Uterus (tissue), 2 donors: ENCODE measurements at regions not wholly inside any gene's neighbourhood (a gene's known extent, or its start where the extent isn't known, plus 50 kb on each side); places are given as distances from the start of the nearest gene placed in this dataset.

Experiments
- POLR2A ChIP-seq, 2 donors: fragments of 450-650 bp; IDR thresholded peaks; one replicate each; pipeline ENCODE4 v1.6.1; 2016; ENCODE audit warnings: antibody characterized with exemption in 2 of 2, mild to moderate bottlenecking in 1 of 2, moderate library complexity in 1 of 2
- TF ChIP-seq, protein P1 (sequence below), 4 experiments: fragments of 200-600 bp in 2 of 4; fragments of 450-650 bp in 2 of 4; sonication (generic) in 2 of 4; IDR thresholded peaks; one replicate each; pipeline ENCODE4 v1.5.1; 2016 to 2019; ENCODE audit warnings: antibody characterized with exemption in 4 of 4, mild to moderate bottlenecking in 2 of 4, moderate library complexity in 1 of 4

DNA sequence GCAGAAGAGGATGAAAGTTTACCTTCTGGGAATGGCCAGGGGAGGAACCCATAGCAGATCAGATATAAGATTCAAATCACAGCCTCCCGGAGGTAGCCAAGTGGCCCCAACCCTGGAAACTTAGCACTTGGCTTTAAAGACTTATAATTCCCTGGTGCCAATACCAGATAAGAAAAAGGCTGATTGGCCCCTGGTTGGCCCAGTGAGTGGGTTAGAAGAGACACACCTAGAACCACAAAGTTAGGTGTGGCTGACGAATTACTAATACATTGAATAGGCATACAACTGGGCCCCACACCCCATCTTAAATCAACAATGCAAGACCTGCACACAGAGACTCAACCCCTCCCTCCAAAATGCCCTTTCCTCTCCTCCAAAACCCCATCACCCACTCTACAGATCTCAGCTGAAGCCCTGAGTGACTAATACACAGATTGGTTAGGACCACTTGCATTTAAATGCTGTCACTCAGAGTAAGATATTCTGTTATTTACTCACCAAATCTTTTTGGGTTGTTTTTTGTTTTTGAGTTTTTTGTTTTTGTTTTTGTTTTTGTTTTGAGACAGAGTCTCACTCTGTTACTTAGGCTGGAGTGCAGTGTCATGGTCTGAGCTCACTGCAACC is 315.4 kb upstream of the JARID2 start:
- TF ChIP-seq, protein P1, sequence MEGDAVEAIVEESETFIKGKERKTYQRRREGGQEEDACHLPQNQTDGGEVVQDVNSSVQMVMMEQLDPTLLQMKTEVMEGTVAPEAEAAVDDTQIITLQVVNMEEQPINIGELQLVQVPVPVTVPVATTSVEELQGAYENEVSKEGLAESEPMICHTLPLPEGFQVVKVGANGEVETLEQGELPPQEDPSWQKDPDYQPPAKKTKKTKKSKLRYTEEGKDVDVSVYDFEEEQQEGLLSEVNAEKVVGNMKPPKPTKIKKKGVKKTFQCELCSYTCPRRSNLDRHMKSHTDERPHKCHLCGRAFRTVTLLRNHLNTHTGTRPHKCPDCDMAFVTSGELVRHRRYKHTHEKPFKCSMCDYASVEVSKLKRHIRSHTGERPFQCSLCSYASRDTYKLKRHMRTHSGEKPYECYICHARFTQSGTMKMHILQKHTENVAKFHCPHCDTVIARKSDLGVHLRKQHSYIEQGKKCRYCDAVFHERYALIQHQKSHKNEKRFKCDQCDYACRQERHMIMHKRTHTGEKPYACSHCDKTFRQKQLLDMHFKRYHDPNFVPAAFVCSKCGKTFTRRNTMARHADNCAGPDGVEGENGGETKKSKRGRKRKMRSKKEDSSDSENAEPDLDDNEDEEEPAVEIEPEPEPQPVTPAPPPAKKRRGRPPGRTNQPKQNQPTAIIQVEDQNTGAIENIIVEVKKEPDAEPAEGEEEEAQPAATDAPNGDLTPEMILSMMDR (IDR thresholded peaks at IDR 0.05), result no peak
- no peak for TF ChIP-seq POLR2A (IDR thresholded peaks at IDR 0.05)
